Thymus (tissue), 11 donors: ENCODE measurements at regions not wholly inside any gene's neighbourhood (a gene's known extent, or its start where the extent isn't known, plus 50 kb on each side); places are given as distances from the start of the nearest gene placed in this dataset.

Source experiments
- DNase-seq, 9 donors: peaks; one replicate each; pipeline ENCODE4 v3.0.0-alpha.2; 2013; ENCODE audit warnings: low spot score in 9 of 9, low read depth in 6 of 9, missing footprints in 1 of 9
- H3K27ac ChIP-seq, 2 donors: one replicate each; pipeline ENCODE4 v1.5.1; 2013; ENCODE audit warnings: control low read depth in 1 of 2, low read depth in 1 of 2, low read length in 1 of 2, mild to moderate bottlenecking in 1 of 2, moderate library complexity in 1 of 2
- H3K27me3 ChIP-seq, 2 donors: one replicate each; pipeline ENCODE4 v1.5.1; 2013; ENCODE audit warnings: low read length in 1 of 2; ENCODE audit not compliant: control insufficient read depth in 2 of 2, insufficient read depth in 1 of 2
- H3K36me3 ChIP-seq, 2 donors: one replicate each; pipeline ENCODE4 v1.5.1; 2013; ENCODE audit warnings: low read length in 1 of 2, mild to moderate bottlenecking in 1 of 2, moderate library complexity in 1 of 2; ENCODE audit not compliant: control insufficient read depth in 2 of 2, insufficient read depth in 2 of 2
- H3K4me1 ChIP-seq, 2 donors: one replicate each; pipeline ENCODE4 v1.5.1; 2013; ENCODE audit warnings: low read length in 2 of 2; ENCODE audit not compliant: control insufficient read depth in 2 of 2, insufficient read depth in 2 of 2
- H3K4me3 ChIP-seq, 2 donors: one replicate each; pipeline ENCODE4 v1.5.1; 2013; ENCODE audit warnings: low read length in 2 of 2, control low read depth in 1 of 2, mild to moderate bottlenecking in 1 of 2
- H3K9me3 ChIP-seq, 2 donors: one replicate each; pipeline ENCODE4 v1.5.1; 2013; ENCODE audit warnings: low read length in 1 of 2, mild to moderate bottlenecking in 1 of 2; ENCODE audit not compliant: control insufficient read depth in 2 of 2, insufficient read depth in 1 of 2
- WGBS: extraction: QIAGEN DNeasy Blood & Tissue Kit; methylation state at CpG from one replicate; pipeline ENCODE4 v1.1.7; 2013; 5-methylcytosine and 5-hydroxymethylcytosine counted together
- donor health status: healthy.

DNA sequence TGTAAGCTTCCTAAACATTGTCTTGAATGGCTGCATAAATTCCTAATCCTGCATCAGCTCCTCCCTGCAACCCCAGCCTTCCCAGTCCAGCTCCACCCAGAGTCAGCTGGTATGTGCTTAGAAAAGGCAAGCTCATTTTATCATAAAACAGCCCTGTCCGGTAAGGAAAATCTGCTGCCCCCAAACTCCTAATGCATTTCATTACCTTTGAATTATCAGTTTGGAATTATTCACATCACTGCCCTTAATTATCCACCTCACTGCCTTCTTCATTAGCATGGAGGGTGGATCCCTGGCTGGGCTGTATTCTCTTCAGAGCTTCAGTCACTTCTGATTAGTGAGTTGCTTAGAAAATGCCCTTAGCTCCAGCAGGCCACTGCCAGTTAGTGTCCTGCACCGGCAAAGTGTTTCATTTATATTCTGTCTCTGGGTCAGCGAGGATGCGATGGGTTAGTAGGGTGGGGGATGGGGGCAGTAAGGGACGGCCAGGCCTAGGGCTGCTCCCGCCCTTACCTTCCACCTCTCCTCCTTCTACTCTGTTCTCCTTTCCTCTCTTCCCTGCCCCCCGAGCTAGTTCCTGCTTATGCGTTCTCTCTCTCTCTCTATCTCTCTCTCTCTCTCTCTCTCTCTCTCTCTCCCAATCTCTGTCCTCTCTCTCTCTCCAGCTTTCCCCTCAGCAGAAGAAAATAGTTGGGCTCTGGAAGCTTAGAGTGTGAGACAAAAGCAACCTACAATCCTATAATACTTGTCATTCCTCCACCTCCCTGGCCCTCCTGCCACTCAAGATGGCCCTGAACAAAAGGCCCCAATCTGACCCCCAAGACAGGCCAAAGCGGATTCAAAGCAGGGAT lies 174.8 kb upstream of the KLF3 start:
- DNase-seq = no peak
- Histone ChIP-seq H3K27ac (peak overlapping the region; percentile 1 to 64), H3K27me3 (no peaks in the 10 kb centered on the region)

DNA sequence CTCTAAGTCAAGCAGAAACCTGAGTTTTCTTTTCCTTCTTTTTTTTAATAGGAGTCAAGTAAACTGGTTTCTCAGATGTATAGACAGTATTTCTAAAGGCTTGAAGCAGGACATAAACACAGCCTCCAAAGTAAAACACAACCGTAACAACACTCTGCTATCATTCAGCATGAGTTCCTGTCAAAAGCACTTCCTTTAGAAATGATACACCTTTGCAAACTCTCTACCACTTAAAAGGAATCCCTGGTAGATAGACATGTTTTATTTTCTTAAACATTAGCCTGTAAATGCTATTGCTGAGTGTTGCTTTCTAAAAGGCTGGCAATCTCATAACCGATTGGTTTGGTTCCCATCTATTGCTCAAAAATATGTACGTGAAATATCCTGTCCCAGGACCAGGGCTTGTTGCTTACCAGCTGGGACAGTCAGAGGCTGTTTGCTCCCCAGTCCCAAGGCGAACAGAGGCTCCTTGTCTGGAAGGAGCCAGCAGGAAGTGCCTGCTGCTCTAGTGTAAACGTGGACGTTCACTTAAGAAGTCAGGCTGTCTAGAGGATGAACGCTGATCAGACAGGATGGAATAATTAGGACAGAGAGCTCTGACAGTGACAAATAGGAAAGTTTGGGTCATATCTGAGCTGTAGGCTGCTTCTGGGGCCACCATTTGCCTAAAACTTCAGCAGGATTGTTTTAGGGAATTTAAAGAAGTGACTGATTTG lies 173.9 kb upstream of the KLF3 start:
- Histone ChIP-seq H3K27ac (peak overlapping the region; percentile 1 to 64), H3K4me1 (peaks cover 0 to 13% of the 10 kb centered on the region in 2 donors), H3K36me3 (no peaks in the 10 kb centered on the region), H3K4me3 (no peak overlapping the region), H3K9me3 (no peaks in the 10 kb centered on the region), H3K27me3 (no peaks in the 10 kb centered on the region)
- WGBS = 73% methylated on average over 7 of the region's 7 CpGs
- DNase-seq = peak in 1 of 9 donors; percentile 48

More for the DNA sequence above, 174.8 kb upstream of the KLF3 start:
- 97% methylated on average over 9 of the region's 9 CpGs for WGBS
- Histone ChIP-seq H3K4me1 (peaks cover 0 to 13% of the 10 kb centered on the region in 2 donors), H3K36me3 (no peaks in the 10 kb centered on the region), H3K4me3 (no peak overlapping the region), H3K9me3 (no peaks in the 10 kb centered on the region)

DNA sequence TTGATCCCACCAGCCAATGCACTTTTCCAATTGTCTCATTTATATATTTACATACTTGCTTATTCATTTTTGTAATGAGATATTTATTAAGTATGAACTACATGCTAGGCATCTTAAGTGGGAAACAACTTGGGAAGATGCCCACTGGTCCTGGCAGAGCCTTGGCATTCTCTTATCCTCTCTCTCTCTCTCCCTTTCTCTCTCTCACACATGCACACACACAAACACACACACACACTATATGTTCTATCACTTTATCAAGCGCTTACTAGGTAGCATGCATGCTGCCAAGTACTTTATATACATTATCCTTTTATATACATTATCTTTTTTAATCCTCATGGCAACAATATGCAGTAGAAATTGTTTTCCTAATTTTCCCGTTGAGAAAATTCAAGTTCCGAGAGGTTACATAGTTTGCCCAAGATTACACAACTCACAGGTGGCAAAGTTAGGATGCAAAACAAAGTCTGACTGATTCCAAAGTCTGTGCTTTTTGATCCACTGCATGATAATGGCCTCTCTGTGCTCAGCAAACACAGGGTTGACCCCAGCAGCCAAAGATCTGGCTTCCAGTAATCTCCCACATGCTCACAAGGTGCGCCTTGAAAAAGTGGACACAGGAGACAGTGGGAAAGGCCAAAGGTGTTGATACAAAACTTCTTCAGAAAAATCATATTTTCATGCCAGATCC lies 173.1 kb upstream of the KLF3 start:
- Histone ChIP-seq H3K4me1 (peaks cover 0 to 13% of the 10 kb centered on the region in 2 donors), H3K27ac (no peak overlapping the region), H3K36me3 (no peaks in the 10 kb centered on the region), H3K9me3 (no peaks in the 10 kb centered on the region), H3K27me3 (no peaks in the 10 kb centered on the region), H3K4me3 (no peak overlapping the region)
- WGBS = 97% methylated on average over 4 of the region's 4 CpGs
- DNase-seq = no peak

DNA sequence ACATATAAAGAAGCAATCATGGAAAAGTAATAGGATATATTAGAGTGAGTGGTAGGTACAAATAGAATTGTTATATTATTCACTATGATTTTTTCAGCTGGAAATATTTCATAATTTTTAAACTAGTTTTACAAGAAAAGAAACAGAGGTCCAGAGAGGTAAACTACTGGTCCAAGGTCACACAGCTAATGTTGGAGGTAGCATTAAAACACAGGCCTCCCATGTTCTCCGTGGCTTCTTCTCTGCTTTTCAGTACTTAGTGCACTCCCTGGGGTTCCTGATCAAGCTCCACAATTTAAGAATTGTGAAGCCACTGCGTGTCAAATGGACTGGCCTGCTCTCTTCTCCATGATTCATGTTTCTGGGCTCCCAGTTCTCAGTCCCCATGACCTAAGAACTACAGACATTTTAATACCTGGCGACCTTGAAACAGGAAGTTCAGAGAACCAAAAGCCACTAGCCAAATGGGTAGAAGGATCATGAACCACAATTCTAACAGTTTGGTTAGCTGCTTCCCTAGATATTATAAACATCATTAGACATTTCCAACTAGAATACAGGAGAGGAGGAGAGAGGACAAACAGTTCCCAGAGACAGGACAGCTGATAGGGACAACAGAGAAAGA lies 172.0 kb upstream of the KLF3 start:
- Histone ChIP-seq H3K27ac (no peak overlapping the region), H3K4me3 (no peak overlapping the region), H3K27me3 (no peaks in the 10 kb centered on the region), H3K9me3 (no peaks in the 10 kb centered on the region), H3K36me3 (no peaks in the 10 kb centered on the region), H3K4me1 (peaks cover 0 to 13% of the 10 kb centered on the region in 2 donors)
- WGBS = 81% methylated on average over 3 of the region's 3 CpGs
- no peak for DNase-seq

DNA sequence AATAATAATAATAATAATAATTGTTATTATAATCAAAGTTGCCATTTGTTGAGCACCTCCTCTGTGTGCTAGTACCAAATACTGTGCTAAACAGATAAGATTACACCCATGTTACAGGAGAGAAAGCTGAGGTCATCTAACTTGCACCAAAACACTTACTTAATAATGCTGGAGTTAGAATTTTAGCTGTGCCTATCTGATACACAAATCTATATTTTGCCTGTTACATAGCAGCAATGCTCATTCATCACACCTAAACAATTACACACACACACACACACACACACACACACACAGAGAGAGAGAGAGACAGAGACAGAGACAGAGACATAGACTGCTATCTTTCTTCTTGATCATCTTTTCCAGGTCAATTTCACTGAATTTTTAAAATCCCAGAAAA lies 170.9 kb upstream of the KLF3 start:
- peaks cover 0 to 13% of the 10 kb centered on the region in 2 donors for H3K4me1 ChIP-seq
- no peaks in the 10 kb centered on the region for H3K36me3 ChIP-seq
- H3K27ac ChIP-seq = no peak overlapping the region
- DNase-seq = no peak
- no peak overlapping the region for H3K4me3 ChIP-seq
- no peaks in the 10 kb centered on the region for H3K9me3 ChIP-seq
- no peaks in the 10 kb centered on the region for H3K27me3 ChIP-seq

DNA sequence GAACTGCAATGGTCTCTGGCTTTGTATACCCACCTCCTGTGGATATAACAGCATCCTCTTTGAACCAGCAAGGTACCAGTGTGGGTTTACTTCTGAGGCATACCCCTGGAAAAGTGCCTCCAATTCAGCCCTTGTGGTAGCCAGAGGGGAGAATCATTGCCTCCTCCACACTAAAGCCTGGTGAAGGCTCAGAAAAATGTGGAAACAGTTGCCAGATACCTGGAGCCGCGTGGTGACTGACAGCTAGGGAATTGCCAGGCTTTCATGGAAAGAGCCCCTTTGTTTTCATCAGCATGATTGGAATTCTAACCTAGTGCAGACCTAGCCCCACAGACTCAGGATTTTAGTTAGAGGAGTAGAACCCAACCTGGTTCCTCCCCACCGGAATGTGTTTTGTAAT lies 168.6 kb upstream of the KLF3 start:
- DNase-seq = no peak
- Histone ChIP-seq H3K9me3 (no peaks in the 10 kb centered on the region), H3K27me3 (no peaks in the 10 kb centered on the region), H3K27ac (no peak overlapping the region), H3K4me1 (no peaks in the 10 kb centered on the region), H3K36me3 (no peaks in the 10 kb centered on the region), H3K4me3 (no peak overlapping the region)
- WGBS = 96% methylated on average over 3 of the region's 3 CpGs

DNA sequence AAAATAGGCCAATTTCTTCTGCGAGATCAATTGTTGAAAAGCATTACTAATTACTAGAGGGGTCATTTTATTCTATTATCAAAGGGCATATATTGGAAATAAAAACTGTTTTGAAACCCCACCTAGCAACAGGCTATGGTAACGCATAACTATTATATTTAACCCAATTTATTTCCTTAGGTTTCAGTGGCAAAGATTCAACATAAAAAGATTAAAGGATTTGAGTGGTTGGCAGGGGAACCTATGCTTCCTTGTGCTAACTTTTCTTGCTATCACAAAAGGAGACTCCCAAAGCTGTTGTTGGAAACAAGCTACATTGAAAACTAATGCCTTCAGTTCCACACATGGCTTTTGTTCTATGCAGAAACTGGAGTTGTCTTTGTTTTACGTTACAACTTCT lies 166.9 kb upstream of the KLF3 start:
- WGBS = 94% methylated on average over 3 of the region's 3 CpGs
- H3K4me1 ChIP-seq = no peaks in the 10 kb centered on the region
- no peaks in the 10 kb centered on the region for H3K36me3 ChIP-seq

DNA sequence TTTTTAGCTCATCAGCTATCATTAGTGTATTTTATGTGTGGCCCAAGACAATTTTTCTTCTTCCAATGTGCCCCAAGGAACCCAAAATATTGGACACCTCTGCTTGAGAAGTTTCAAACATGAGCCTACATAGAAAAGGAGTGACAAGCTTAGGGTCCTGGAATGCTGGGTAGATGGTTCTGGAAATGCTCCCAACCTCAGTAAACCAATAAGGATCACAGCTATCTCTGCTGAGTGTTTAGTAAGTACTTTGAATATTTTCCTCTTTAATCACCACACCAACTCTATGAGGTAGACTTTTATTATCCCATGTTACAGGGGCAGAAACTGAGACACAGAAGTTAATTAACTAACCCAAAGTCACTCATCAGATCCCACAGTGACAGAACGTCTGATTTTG lies 164.9 kb upstream of the KLF3 start:
- Histone ChIP-seq H3K27me3 (no peaks in the 10 kb centered on the region), H3K4me3 (no peak overlapping the region), H3K27ac (no peak overlapping the region), H3K9me3 (no peaks in the 10 kb centered on the region), H3K4me1 (no peaks in the 10 kb centered on the region), H3K36me3 (no peaks in the 10 kb centered on the region)
- WGBS = 98% methylated on average over 1 of the region's 1 CpG
- DNase-seq = no peak

More for the DNA sequence above, 166.9 kb upstream of the KLF3 start:
- Histone ChIP-seq H3K4me3 (no peak overlapping the region), H3K27ac (no peak overlapping the region), H3K27me3 (no peaks in the 10 kb centered on the region), H3K9me3 (no peaks in the 10 kb centered on the region)
- no peak for DNase-seq
